ENCODE measurements at regions not wholly inside any gene's neighbourhood (a gene's known extent, or its start where the extent isn't known, plus 50 kb on each side); places are given as distances from the start of the nearest gene placed in this dataset.

DNA sequence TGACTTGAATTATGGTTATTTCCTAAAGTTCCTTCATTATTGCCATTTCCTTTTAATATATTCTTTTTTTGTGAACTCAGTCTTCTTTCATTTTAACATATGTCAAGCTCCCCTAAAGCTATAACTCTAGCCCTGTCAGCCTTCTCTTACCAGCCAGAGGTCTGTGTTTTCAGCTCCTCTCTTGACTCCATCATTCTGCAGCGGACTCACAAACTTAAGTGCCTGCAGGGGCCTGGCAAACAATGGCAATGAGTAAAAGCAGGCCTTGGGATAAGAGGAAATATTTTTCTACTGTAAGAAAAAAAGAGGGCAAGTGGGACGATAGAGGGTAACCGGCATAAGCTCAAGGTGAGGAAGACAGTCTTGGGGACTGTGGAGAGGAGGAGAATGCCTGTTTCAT, 424.5 kb upstream of the RGS6 start:
- no peak for DNase-seq

DNA sequence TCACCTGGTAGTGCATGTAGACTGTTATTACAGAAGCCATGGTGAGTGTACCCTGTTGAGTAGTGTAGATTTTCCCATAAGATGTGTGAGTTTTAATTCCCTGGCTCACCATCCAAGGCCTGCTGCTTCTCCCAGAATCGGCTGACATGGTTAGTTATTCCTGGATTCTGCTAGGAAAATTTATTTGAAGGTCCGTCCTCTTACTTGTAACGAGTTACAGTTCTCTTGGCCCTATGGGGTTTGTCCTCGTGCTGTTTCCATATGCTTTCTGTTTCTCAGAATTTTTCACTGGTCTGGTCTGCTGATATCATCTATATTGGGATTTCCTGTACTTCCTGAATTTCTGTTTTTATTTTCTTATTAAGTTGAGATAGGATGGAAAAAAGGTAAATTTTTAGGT, 423.3 kb upstream of the RGS6 start:
- no peak for DNase-seq

DNA sequence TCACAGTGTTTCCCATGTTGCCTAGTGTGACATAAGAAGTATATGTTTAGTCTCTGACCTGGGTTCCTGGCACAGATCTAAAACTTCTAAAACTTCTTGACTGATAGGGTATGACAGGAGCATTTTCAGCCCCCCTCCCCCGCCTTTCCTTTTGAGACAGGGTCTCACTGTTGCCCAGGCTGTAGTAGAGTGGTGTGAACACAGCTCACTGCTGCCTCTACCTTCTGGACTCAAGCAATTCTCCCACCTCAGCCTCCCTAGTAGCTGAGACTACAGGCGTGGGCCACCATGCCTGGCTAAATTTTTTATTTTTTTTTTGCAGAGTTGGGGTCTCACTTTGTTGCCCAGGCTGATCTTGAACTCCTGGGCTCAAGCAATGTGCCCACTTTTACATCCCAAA, 421.1 kb upstream of the RGS6 start:
- no peak for DNase-seq

DNA sequence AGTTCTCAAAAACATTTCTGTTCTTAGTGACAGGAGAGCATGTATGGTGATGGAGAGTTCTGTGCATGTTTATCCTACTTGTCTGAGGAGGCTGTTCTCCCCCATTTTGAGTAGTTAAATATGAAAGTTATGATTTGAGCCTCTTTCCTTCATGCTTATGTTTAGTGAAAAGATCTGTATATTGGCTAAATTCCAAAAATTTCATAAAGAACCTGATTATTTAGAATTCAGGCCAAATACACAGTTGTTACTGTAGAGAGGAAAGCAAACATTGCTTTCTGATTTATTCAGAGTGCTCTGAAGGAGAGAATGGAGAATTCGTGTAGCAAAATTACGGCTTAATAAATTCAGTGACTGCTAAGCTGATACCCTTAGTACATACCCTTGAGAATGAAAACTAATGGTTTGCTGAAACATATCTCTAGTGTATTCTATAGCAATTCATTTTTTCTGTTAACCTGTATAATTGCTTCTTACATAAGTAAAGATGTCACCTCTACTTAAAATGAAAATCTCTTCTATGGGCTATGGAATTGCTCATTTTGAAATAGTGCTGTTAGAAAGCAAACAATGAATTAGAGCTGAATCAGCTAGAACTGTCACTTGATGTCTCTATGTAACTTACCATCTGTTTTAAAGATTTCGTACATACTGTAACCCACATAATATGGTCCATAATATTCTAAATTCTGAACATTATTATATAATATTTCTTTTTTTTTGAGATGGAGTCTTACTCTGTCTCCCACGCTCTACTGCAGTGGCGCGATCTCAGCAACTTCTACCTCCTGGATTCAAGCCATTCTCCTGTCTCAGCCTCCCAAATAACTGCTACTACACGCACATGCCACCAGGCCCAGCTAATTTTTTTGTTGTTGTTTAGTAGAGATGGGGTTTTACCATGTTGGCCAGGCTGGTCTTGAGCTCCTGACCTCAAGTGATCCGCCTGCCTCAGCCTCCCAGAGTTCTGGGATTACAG, 417.0 kb upstream of the RGS6 start:
- no peak for DNase-seq

DNA sequence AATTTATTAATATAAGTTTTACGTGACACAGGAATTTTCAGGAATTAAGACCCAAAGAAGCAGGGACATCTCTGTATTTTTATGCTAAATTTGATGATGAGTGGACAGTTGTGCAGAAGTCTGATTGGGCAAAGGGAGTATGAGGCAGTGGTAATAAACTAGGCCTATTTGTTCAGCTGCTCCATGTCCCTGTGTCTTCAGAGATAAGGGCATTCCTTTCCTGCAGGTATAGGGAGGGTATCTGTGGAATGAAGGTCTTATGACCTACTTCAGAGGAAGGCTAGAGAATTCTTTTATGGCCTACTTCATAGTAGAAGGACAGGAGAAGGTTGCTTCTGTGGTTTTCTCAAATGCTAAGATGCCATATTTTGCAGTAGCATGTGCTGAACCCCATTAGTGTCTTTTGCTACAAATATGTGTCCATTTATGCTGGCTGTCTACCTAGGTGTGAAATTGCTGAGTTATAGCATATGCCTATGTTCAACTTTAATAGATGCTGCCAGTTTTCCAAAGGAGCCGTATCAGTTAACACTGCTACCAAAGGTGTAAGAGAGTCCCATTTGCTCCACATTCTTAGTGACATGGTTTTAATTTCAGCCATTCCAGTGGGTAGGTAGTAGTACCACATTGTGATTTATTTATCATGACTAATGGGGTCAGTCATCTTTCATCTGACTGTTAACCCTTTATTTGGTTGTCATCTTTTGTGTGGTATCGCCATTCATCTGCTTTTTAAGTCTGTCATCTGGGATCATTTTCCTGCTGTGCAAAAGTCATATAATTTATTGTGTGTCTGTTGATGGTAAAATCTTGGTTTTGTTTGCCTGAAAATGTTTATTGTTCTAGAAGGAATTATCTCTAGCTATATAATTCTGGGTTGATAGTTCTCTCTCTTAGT, 410.7 kb upstream of the RGS6 start:
- DNase-seq = no peak

DNA sequence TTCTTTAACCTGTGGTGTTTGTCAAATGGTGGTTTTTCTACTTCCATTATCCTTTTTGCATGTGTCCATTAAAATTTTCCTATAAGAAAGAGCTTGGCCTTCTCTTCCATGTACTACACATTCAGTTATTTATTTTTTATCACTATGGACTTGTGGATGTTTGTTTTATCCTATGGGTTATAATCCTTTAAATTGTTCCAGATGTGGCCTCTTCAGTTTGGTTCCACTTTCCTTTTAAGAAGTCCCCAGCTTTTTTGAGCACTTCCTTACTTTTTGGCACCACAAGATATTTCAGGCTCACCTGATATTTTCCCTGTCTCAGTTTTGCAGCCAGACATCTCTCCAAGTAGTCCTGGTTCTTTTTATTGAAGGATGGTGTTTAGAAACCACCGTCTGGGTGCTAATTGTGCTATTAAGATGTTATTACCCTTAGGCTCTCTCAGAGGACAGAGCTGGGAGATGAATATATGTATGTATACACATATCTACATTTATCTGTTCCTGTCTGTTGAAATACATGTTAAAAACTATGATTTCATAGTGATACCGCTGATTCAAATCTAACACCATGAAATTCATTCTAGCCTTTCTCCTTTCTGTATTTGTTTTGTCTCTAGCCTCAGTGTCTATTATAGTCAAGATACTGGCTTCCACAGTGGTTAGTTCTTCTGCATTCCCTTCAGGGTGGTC, 408.5 kb upstream of the RGS6 start:
- DNase-seq = no peak

DNA sequence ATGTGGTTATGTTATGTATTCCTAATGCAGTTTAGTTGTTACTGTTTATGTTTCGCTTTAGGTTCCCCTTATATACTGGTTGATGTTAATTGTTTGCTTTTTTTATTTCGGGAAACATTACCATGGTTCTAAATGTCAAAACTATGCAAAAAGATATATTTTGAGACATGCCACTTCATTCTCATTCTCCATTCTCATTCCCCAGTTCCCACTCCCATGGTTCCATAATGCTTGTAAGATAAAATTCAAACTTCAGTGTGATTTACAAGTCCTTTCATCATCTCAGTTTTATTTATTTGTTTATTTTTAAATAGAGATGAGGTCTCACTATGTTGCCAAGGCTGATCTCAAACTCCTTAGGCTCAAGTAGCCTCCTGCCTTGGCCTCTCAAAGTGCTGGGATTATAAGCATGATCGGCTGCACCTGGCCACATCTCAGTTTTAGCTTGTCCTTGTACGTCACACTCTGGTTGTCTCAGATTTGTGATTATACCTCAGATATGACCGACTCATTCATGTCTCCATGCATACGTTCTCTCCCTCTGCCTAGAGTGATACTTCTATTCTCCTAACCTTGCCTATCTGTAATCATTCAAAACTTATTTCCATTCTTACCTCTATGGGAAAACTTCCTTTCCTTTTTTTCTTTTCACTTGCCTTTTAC, 407.8 kb upstream of the RGS6 start:
- no peak for DNase-seq

DNA sequence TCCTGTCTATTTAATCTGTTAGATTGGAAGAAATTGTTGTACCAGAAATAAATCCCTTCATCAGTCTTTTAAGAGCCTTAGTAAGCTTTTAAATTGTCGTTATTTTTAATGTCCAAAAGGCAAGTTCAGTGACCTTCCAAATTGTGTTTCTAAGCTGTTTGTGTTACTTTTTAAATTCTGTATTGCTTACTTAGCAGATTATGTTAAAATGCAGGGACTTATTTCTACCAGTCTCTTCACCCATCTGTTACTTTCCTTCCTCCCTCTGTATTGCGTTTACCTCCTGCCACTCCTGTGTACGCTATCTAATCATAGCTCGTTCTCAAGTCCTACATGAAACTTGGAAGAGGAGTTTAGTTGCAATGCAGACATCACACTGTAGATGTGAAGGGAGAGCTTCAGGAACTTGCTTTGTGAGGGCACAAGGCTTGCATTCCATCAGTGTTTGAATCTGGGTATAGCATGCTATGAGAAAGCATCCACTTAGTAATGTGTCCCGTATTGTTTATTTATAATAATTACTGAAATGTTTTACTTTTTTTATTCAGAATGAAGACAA, 406.5 kb upstream of the RGS6 start:
- DNase-seq = no peak

DNA sequence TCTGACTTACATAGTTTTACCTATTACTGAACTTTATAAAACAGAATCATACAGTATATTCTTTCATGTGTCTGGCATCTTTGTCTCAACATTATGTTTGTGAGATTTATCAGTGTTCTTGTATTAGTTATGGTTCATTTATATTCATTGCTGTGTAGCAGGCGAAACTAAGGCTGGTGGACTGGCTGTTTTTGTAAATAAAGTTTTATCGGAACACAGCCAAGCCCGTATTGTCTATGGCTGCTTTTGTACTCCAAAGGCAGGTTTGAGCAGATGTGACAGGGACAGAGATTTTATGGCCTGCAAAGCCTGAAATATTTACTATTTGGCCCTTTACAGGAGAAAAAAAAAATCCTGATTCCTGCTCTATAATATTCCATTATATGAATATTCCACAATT, 405.8 kb upstream of the RGS6 start:
- no peak for DNase-seq

DNA sequence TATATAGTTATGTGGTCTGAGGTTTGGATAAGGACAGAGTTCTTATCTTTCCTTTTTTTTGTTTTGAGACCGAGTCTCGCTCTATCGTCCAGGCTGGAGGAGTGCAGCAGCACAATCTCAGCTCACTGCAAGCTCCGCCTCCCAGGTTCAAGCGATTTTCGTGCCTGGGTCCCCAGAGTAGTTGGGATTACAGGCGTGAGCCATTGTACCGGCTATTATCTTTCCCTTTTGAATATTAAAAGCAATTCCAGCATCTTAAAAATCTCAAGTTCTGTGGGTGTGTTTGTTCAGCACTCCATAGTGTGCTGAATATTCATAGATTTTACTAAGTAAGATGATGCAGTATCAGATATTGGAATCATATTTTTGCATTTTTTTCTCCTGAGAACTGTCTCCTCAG, 404.4 kb upstream of the RGS6 start:
- DNase-seq = no peak

DNA sequence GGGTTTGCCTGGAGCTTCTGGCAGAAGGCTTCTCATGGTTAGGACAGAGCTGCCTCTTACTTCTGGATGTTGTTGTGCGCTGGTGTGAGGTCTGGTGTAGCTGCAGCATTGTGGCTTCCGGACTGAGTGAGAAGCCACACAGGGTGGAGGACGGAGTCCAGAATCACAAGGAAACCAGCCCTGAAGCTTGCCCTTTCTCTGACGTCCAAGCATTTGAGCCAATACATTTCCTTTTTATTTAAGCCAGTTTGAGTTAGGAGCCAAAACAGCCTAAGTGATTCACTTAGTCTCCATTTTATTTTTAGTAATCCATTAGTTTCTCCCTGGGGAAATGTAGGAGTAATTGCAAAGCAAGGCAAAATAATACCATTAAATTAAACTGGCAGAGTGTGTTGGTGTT, 402.4 kb upstream of the RGS6 start:
- no peak for DNase-seq

DNA sequence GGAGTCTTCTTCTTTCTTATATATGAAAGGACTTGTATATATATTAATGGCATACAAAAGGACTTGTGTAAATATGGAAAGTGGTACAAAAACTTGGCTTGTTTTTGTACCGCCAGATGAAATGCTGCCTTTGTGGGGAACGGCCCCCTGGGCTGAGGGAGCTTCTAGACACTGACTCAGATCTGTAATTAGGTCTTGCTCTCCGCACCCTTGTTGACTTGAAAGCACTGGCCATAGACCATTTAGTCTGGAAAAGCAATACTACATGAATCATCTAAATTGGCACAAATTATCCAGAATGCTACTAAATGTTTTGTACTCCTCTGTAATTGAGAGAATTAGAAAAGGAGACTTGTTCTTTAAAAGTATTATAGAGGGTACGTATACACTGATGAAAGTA, 399.9 kb upstream of the RGS6 start:
- no peak for DNase-seq

DNA sequence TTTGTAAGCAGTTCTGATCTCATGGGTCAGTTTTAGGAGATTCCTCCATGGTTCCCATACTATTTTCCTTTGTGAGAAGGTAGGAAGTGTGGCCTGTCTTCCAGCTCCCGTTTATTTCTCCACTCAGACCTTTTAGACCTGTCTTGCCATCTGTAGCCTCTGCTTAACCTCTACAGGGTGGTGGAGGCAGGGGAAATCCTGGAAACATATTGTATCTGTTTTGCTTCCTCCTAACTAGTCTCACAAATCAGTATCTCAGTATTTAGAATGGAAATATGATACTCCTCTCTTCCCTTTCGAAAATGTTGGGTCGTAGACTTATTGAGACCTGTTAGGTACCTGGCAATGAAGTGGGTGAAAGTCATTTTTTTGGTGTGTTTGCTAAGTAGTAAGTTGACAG, 399.4 kb upstream of the RGS6 start:
- DNase-seq = no peak

DNA sequence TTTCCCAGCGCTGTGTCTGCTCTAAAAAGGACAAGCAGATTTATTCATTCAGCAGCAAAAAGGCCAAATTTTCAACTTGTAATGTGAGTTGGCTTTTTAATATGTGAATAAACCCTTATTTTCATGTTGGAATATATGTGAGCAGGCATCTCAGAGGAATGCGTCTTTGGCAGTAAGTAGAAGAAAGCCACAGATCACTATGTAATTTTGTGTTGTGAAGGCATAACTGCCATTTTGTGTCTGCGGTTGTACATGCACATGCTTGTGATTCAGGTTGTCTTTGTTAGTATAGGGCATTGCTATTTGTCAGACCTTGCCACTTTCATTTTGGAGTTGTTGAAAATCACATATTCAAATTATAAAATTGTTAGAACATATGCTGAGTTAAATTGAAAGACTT, 398.8 kb upstream of the RGS6 start:
- no peak for DNase-seq

DNA sequence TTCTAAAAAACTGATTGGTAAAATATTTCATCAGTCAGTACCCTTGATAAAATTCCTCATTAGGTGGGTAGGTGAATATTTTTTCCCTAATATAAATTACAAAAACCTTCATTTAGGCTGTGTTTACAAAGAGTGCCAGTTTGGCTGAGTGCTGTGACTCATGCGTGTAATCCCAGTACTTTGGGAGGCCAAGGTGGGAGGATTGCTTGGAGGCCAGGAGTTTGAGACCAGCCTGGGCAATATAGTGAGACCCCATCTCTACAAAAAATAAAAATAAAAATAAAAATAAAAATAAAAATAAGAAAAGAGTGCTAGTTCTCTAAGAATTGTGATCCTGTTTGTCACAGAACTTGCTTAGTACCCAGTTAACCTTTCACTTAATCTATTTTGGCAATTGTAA, 398.4 kb upstream of the RGS6 start:
- no peak for DNase-seq

DNA sequence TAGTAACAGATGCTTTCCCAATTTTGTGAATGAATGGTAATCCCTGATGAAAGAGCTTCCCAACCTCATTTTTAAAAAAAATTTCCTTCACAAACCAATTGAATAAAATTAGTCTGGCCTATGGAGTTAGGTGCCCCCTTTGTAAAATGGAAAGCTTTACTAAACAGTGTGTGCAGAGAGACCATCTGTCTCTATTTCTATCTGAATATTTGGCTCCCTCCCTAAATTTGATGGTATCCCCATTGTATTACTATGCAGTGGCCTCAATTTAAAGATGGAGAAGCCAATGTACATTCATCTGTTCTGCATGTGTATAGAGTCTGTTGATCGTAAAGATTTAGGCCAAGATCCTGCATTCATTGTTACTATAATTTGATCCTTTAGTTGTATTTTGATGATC, 397.7 kb upstream of the RGS6 start:
- no peak for DNase-seq

DNA sequence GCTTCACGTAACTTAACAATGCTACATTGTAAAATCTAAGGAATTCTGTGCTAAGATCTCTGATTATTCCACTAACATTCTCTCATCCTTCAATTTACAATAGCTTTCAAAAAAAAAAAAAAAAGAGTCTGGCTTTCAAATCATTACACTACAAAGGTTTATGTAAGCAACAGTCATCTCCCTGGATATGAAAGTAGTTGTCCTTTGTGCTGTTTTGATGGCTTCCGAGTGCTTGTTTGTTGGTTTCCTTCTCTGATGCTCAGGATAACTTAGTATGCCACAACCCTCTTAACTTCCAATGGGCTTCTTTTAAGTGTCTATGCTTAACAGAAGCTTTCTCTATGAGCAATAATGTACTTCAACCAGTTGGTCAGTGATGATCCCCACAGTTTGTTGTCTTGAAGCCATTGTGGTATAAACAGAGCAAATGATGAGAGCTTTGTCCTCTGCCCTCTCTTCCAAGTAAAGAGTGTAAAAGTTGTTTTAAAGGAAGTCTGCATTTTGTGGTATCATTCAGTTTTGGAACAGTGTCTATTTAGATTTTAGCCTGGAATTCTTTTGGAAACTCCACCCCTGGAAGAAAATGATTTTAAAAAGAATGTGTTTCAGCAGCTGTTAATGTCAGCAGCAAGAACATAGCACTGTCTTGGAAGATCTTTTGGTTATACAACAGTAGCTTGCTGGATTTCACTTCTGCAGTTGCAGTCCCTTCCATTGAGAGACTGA, 396.1 kb upstream of the RGS6 start:
- no peak for DNase-seq

DNA sequence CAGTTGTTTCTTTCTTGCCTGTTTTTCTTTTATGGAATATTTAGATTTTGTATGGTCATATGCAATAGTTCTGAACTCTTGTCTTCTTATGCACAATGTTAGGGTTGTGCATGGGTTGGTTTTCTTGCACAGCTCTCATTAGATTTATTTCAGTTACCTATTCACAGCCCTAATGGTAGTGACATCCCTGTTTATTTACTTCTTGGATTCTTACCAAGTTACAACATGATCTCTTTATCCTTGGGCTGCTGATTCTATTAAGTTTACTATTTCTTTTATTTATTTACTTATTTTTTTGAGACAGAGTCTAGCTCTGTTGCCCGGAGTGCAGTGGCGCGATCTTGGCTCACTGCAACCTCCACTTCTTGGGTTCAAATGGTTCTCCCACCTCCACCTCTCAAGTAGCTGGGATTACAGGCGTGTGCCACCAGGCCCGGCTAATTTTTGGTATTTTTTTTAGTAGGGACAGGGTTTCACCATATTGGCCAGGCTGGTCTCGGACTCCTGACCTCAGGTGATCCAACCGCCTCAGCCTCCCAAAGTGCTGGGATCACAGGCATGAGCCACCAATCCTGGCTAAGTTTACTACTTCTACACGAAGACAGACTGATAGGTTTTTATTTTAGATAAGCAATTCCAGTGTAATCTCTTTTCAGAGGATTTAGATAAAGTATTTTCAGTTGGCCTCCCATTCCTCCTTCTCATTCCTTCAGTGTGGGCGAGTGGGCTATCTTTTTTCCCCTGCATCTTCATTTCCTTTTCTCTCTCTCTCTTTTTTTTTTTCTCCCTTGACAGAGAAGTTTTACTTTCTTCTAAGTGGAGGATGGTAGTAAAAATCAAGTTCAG, 395.1 kb upstream of the RGS6 start:
- DNase-seq = no peak

DNA sequence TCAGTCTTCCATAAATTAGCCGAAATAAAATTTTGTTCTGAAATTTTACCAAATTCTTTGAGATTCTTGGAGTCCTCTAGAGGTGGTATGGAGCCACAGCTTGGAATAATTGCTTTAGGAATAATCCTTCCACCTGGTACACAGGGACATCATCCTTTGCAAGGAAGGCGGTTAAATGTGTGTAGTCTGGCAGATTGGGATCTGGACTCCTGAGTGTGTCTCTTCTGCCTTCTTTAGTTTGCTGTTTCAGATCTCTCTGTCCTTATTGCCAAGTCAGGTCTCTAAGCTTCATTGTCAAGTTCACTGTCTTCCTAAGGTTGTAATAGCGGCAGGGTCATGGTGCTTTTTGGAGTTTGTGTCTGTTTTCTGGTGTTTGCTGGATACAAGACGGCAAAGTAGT, 393.9 kb upstream of the RGS6 start:
- DNase-seq = no peak

DNA sequence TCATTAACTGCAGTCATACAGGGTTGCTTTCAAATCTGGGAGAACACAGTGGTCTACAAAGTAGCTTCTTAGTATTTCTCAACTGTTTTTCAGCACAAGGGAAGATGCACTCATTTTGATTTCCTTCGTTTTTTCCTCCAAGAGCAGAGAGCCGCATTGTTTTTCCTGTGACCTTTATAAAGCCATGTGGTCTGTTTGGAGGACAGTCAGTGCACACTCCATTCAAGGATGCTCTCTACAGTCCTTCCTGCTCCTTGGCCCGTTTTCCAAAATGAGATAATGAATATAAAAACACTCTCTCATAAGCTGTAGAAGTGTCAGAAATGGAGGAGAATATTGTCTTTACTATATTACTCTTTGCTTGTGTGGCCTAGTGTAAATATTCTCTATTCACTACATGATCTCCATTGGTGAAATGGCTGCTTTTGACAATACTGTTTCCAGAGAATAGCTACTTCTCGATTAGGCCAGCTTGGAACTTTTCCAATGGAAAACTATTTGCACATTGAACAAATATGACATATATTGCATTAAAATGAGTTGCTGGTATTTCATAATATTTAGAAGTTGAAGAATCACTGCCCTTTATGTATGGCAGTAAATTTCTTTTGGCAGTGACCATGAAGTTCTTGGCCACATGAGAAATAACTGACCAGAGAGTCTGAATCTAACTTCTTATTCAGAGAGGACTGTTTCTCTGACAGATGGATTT, 393.1 kb upstream of the RGS6 start:
- DNase-seq = no peak
